ENCODE measurements at regions not wholly inside any gene's neighbourhood (a gene's known extent, or its start where the extent isn't known, plus 50 kb on each side); places are given as distances from the start of the nearest gene placed in this dataset.

DNA sequence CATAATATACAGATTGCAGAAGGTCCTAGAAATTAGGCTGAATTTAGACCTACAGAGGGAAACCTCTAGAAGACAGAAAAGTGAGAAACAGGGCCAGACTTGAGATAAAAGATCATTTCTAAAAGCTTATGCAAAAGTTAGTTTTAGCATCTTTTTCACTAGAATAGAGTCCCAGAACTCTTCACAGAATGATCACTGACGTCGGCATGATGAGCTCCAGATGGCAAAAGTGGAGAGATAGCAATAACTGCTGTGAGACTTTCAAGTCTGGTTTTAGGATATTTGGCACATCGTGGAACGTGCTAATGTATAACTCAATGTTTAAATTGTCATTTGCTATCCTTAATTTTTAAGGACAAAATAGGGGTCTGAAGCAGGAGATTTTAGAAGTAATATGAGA lies 1050.7 kb upstream of the CELF4 start:
- TF ChIP-seq, protein P1, sequence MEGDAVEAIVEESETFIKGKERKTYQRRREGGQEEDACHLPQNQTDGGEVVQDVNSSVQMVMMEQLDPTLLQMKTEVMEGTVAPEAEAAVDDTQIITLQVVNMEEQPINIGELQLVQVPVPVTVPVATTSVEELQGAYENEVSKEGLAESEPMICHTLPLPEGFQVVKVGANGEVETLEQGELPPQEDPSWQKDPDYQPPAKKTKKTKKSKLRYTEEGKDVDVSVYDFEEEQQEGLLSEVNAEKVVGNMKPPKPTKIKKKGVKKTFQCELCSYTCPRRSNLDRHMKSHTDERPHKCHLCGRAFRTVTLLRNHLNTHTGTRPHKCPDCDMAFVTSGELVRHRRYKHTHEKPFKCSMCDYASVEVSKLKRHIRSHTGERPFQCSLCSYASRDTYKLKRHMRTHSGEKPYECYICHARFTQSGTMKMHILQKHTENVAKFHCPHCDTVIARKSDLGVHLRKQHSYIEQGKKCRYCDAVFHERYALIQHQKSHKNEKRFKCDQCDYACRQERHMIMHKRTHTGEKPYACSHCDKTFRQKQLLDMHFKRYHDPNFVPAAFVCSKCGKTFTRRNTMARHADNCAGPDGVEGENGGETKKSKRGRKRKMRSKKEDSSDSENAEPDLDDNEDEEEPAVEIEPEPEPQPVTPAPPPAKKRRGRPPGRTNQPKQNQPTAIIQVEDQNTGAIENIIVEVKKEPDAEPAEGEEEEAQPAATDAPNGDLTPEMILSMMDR (IDR thresholded peaks at IDR 0.05; ENCODE audit: low read length) = no peak
- TF ChIP-seq EZH2 (IDR thresholded peaks at IDR 0.05; ENCODE audit: borderline replicate concordance, low read length) = no peak
